ENCODE measurements at regions not wholly inside any gene's neighbourhood (a gene's known extent, or its start where the extent isn't known, plus 50 kb on each side); places are given as distances from the start of the nearest gene placed in this dataset.

DNA sequence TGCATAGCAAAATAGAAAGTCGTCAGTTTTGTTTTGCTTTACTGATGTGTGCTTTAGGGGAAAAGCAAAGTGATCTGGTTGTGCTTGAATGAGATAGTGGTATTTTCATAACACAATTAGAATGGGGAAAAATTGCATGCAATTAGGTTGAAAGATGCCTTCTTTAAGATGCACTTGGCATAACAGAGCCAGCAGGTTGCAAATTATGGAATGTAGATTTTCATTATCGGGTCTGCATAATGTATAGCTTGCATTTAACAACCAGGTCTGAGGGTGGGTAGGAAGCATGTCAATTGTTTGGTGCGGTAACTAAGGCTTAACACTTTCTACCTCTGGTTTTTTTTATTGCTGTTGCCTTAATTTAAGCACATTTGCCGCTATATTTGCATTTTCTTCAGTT is 370.7 kb upstream of the MCTP2 start:
- ChIA-PET RAD21 (ENCODE audit: low non-redundant PET in 1 of 2, low total read pairs in 2 of 2, uncharacterized antibody in 2 of 2, unreplicated experiment in 2 of 2) (no interaction called here), POLR2A (no interaction called here), CTCF (no interaction called here)
- Histone ChIP-seq H3K4me2 (ENCODE audit: low read length) (no peak overlapping the region), H3K9me2 (ENCODE audit: insufficient read depth) (no peaks in the 10 kb centered on the region), H3K27me3 (ENCODE audit: insufficient read depth, low read length) (no peaks in the 10 kb centered on the region), H4K20me1 (ENCODE audit: insufficient read depth) (no peaks in the 10 kb centered on the region), H3K9me3 (ENCODE audit: control insufficient read depth in 1 of 2, insufficient read depth in 1 of 2, low read depth in 1 of 2, low read length in 2 of 2) (peaks cover 0 to 11% of the 10 kb centered on the region in 2 experiments; a peak in 1 of 4 replicates), H3K79me2 (ENCODE audit: insufficient read depth, low read length) (no peaks in the 10 kb centered on the region), H3K4me3 (replicated peaks in 1 of 2; ENCODE audit: low read depth in 1 of 2, low read length in 2 of 2) (no peak overlapping the region), H3K4me1 (ENCODE audit: control insufficient read depth in 1 of 2, insufficient read depth in 2 of 2, low read length in 2 of 2) (no peaks in the 10 kb centered on the region), H3K36me3 (ENCODE audit: control insufficient read depth in 1 of 2, insufficient read depth in 2 of 2, low read length in 2 of 2) (no peaks in the 10 kb centered on the region), H3K9ac (ENCODE audit: low read length) (no peak overlapping the region), H2AFZ (ENCODE audit: low read depth, low read length, poor library complexity, severe bottlenecking) (no peak overlapping the region), H3K27ac (ENCODE audit: low read depth, low read length) (no peak overlapping the region)
- intact Hi-C loops (cut with micrococcal nuclease), result no loop called here
- no peak for ATAC-seq
- DNase-seq (ENCODE audit: low read depth, low spot score), result no peak
- TF ChIP-seq CEBPB (IDR thresholded peaks at IDR 0.05; ENCODE audit: low read depth) (no peak), ZNF274 (IDR thresholded peaks at IDR 0.05; ENCODE audit: low read depth, low read length) (no peak), POLR2AphosphoS5 (IDR thresholded peaks at IDR 0.05; ENCODE audit: low read depth, low read length) (no peak), POLR2A (IDR thresholded peaks at IDR 0.05; ENCODE audit: borderline replicate concordance, extremely low read depth, insufficient read depth, insufficient read length) (no peak), FOSL1 (IDR thresholded peaks at IDR 0.05; ENCODE audit: low read depth) (no peak), SIN3A (IDR thresholded peaks at IDR 0.05; ENCODE audit: low read depth) (no peak), RAD21 (IDR thresholded peaks at IDR 0.05; ENCODE audit: low read depth) (no peak), SRF (IDR thresholded peaks at IDR 0.05; ENCODE audit: low read depth) (no peak), ELF1 (IDR thresholded peaks at IDR 0.05; ENCODE audit: borderline replicate concordance, low read depth) (no peak), SP1 (IDR thresholded peaks at IDR 0.05; ENCODE audit: low read depth) (no peak), YY1 (IDR thresholded peaks at IDR 0.05; ENCODE audit: extremely low read depth, insufficient replicate concordance, low read depth, low read length) (no peak), CBX3 (IDR thresholded peaks at IDR 0.05; ENCODE audit: low read depth) (no peak), EZH2 (IDR thresholded peaks at IDR 0.05) (no peak), EZH2phosphoT487 (IDR thresholded peaks at IDR 0.05; ENCODE audit: borderline replicate concordance) (no peak), JUND (IDR thresholded peaks at IDR 0.05) (no peak)
- TF ChIP-seq, protein P1, sequence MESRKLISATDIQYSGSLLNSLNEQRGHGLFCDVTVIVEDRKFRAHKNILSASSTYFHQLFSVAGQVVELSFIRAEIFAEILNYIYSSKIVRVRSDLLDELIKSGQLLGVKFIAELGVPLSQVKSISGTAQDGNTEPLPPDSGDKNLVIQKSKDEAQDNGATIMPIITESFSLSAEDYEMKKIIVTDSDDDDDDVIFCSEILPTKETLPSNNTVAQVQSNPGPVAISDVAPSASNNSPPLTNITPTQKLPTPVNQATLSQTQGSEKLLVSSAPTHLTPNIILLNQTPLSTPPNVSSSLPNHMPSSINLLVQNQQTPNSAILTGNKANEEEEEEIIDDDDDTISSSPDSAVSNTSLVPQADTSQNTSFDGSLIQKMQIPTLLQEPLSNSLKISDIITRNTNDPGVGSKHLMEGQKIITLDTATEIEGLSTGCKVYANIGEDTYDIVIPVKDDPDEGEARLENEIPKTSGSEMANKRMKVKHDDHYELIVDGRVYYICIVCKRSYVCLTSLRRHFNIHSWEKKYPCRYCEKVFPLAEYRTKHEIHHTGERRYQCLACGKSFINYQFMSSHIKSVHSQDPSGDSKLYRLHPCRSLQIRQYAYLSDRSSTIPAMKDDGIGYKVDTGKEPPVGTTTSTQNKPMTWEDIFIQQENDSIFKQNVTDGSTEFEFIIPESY (IDR thresholded peaks at IDR 0.05; ENCODE audit: extremely low read depth, insufficient replicate concordance, low read length), result no peak
- TF ChIP-seq, protein P2, sequence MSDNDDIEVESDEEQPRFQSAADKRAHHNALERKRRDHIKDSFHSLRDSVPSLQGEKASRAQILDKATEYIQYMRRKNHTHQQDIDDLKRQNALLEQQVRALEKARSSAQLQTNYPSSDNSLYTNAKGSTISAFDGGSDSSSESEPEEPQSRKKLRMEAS (IDR thresholded peaks at IDR 0.05), result no peak
- TF ChIP-seq, protein P3, sequence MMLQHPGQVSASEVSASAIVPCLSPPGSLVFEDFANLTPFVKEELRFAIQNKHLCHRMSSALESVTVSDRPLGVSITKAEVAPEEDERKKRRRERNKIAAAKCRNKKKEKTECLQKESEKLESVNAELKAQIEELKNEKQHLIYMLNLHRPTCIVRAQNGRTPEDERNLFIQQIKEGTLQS (IDR thresholded peaks at IDR 0.05), result no peak
- TF ChIP-seq, protein P4, sequence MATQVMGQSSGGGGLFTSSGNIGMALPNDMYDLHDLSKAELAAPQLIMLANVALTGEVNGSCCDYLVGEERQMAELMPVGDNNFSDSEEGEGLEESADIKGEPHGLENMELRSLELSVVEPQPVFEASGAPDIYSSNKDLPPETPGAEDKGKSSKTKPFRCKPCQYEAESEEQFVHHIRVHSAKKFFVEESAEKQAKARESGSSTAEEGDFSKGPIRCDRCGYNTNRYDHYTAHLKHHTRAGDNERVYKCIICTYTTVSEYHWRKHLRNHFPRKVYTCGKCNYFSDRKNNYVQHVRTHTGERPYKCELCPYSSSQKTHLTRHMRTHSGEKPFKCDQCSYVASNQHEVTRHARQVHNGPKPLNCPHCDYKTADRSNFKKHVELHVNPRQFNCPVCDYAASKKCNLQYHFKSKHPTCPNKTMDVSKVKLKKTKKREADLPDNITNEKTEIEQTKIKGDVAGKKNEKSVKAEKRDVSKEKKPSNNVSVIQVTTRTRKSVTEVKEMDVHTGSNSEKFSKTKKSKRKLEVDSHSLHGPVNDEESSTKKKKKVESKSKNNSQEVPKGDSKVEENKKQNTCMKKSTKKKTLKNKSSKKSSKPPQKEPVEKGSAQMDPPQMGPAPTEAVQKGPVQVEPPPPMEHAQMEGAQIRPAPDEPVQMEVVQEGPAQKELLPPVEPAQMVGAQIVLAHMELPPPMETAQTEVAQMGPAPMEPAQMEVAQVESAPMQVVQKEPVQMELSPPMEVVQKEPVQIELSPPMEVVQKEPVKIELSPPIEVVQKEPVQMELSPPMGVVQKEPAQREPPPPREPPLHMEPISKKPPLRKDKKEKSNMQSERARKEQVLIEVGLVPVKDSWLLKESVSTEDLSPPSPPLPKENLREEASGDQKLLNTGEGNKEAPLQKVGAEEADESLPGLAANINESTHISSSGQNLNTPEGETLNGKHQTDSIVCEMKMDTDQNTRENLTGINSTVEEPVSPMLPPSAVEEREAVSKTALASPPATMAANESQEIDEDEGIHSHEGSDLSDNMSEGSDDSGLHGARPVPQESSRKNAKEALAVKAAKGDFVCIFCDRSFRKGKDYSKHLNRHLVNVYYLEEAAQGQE (IDR thresholded peaks at IDR 0.05; ENCODE audit: low read depth), result no peak
- no TSS peak for BruUV-seq (replicated peaks)
